NCI-H128 (cell line): ENCODE measurements at regions not wholly inside any gene's neighbourhood (a gene's known extent, or its start where the extent isn't known, plus 50 kb on each side); places are given as distances from the start of the nearest gene placed in this dataset.

Source experiments
- DNase-seq: peaks from one replicate; lab custom pipeline; 2025; ENCODE audit not compliant: unreplicated experiment; lab: John Stamatoyannopoulos, UW

DNA sequence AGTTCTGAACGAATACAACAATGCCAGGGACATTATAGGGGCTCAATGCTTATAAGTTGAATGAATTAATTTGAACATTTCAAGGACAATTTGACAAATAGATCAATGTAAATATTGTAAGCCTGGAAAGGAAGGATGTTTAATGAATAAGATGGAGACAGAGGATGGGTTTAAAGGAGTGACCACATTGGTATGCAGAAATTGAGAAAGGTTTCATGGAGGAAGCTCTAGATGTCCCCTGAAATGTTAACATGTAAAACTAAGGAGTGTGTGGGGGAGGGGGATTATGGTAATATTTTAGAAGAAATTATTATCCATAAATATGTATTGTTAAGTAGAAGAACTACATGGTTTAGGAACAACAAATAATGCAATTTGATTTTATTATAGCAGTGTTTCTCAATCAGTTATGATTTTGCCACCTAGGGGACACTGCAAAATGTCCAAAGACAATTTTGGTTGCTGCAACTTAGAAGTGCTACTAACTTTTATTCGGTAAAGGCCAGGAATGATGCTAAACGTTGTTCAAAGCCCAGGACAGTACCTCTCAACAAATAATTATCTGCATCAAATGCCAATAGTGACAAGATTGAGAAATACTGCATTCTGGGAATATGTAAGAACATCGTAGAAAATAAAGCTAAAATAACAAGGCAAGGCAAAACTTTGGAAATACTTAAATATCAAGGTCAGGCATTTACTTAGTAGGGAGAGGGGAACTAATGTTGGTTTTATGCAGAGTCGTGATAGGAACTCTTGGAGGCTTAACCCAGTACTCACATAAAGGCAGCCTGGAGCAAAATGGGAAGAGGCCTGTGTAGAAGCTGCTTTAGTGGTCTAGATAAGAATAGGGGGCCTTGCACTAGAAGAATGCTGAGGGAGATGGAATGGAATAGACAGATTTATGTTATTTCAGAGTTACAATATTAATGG is 686.9 kb upstream of the CITED2 start:
- no peak for DNase-seq

DNA sequence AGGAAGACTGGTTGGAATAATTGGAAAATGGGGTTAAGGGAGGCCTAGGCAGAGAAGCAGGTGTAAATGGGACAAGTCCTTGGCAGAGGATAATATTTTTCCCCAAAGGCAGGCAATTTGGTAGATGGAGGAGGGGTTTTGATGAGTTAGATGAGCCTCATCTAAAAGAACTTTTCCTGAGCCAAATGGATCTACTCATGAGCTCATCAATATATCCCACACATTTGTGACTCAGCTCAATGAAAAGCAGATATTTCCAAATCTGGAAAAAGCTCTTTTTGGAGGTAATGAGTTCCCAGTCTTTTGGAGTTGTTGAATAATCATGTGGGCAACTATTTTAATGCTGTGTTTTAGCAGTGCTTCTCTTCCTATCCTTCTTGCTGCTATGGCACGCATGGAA is 685.5 kb upstream of the CITED2 start:
- DNase-seq, result no peak

GRCh38 chr6:140058863-140059262 is 684.4 kb upstream of the CITED2 start:
- DNase-seq, result no peak

GRCh38 chr6:140052736-140053729 is 678.6 kb upstream of the CITED2 start:
- DNase-seq, result no peak

- DNase-seq, result no peak
Observed at GRCh38 chr6:140051521-140052512, 677.4 kb upstream of the CITED2 start.

GRCh38 chr6:140050101-140050995 is 675.9 kb upstream of the CITED2 start:
- no peak for DNase-seq

DNA sequence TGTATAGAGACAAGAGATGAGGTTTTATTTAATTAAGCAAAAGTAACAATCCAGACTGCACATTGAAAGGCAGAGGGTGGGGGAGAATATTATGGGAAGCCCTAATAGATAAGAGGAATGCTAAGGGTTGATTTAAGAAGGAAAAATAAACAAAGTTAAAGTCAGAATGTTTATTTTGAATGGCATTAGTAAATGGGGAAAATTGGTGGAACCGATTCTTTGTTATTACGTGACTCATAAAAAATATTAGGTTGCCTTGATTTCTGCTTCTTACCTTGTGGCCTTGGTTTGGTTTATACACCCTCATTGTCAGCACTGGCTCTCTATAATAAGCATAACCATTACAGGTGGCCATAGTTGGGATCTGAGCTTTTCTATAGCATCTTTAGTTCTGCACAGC is 674.8 kb upstream of the CITED2 start:
- no peak for DNase-seq

- no peak for DNase-seq
Observed at GRCh38 chr6:140048202-140048790, 673.8 kb upstream of the CITED2 start.

DNA sequence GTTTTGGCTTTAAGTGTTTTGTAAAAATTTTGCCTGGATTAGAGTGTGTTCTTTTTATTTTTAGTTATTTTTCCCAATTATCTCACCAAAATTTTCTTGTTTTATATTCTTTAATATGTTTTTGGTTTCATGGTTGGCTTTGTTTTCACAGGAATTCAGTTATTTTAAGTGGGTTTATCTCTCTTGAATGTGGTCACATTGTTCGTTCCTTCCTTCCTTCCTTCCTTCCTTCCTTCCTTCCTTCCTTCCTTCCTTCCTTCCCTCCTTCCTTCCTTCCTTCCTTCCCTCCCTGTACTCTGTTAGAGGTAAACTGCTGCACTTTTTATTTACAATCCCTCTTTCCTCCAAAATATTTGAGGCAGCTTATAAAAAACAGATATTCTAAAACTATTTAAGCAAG is 672.9 kb upstream of the CITED2 start:
- no peak for DNase-seq

GRCh38 chr6:140046016-140046632 is 671.7 kb upstream of the CITED2 start:
- DNase-seq, result no peak

DNA sequence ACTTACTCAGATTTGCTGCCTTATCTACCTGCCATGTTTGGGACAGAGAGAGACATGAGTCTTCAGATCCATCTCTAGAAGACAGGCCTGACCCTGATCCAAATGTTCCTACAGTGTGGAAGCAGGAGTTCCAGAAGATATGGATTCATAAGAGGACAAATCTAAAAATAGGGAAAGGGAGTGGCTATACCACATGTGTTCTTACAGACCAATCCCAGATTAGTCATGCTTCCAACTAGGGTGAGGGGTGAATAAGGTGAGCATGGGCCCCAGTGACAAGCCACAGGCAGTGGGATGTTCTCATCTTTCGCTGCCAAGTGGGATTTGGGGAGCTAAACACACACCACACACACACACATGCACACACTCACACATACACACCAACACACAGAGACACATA is 670.7 kb upstream of the CITED2 start:
- DNase-seq, result no peak

DNA sequence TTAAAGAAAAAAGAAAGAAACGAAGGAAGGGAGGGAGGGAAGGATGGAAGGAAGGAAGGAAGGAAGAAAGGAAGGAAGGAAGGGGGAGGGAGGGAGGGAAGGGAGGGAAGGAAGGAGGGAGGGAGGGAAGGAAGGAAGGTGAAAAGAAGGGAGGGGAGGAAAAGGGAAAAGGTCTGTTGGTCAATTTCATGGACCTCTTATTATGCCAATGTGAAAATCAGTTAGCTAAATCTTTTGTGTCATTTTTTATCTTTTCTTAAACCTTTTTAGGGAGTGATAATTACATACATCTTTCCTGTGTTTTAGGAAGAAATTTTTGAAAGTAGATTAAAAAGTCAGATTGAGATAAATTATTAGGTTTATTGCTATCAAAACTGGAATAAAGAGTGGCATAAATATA is 670.2 kb upstream of the CITED2 start:
- no peak for DNase-seq

- no peak for DNase-seq
Observed at GRCh38 chr6:140043762-140044378, 669.4 kb upstream of the CITED2 start.

- no peak for DNase-seq
Observed at GRCh38 chr6:140043357-140043756, 668.9 kb upstream of the CITED2 start.

DNA sequence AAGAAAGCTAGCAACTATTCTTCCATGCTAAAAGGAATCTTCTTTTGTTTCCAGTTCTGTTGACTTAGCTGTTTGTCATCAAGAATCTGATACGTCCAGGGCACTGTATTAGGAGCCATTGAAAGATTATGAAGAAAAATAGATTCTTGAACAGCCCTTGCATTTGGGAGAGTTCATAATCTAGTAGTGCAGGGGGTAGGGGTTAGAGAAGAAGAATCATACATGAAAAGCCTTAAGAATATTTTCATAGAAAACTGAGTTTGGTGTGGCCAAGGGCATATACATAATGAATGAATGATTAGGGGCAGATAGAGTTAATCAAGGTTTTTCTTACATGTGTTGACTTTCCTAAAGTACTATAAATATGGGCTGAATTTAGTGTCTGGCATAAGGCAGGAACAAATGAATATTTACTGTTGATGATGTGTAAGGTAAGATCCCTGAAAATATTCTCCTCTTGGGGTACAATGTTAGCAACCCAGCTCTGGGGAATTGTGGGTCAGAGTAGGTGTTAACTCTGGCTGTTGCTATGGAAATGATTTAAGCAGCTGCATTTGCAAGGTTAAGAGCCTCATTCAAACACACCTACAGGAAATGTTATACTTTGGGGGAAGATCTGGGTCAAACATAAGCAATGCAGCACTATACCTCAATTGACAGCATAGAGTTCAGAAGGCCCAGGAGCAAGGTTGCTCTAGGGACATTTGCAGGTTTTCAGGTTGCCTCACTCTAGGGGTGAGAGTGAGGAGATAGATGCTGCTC is 667.3 kb upstream of the CITED2 start:
- no peak for DNase-seq

- no peak for DNase-seq
Observed at GRCh38 chr6:140041056-140041455, 666.6 kb upstream of the CITED2 start.

DNA sequence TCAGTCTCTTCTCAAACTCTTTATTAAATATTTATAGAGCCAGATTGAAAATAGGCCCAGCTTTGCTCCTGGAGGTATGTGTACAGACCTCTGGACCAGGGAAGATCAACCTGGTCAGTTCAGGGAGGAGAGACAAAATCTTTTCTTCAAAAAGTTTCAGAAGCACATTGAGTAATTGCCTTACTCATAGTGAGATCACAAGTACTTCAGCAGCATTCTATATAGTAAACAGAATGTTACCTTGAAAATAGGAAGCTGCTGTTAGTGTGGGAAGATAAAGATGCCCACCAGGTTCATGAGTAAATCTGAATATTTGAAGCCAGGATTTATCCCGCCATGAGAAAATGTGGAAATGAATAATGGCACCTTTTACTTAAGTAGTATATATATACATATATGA is 665.9 kb upstream of the CITED2 start:
- no peak for DNase-seq

- DNase-seq, result no peak
Observed at GRCh38 chr6:140039364-140039763, 664.9 kb upstream of the CITED2 start.
